Globus pallidus (tissue), 1 donor: ENCODE measurements at regions not wholly inside any gene's neighbourhood (a gene's known extent, or its start where the extent isn't known, plus 50 kb on each side); places are given as distances from the start of the nearest gene placed in this dataset.
A peak's percentile ranks its signal among the peaks of the same experiment; 100 is the strongest.
"Not testable (repeated sequence)": the region's sequence is repeated elsewhere in the genome, so short reads cannot be mapped to it uniquely, and the experiment has no call there.

Experiments used
- DNase-seq: peaks from one replicate; pipeline ENCODE4 v3.0.0-alpha.2; 2015; ENCODE audit warnings: low spot score

DNA sequence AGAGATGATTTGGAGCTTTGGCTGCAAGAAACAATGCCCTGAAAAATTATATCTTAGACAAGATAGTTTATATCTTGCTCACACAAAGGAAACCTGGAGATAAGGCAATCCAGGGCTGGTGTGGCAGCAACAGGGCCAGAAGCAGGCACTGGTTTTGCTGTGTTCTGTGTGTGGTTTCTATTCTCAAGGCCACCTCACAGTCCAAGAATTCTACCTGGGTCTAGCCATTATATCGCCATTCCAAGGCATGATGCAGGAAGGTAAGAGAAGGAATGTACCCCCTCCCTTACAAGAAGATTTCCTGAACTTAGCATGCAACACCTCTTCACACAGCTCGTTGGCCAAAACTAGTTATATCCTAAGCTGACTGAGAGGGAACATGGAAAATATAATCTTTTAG lies 74.5 kb upstream of the MEGF10 start:
- DNase-seq: no peak

DNA sequence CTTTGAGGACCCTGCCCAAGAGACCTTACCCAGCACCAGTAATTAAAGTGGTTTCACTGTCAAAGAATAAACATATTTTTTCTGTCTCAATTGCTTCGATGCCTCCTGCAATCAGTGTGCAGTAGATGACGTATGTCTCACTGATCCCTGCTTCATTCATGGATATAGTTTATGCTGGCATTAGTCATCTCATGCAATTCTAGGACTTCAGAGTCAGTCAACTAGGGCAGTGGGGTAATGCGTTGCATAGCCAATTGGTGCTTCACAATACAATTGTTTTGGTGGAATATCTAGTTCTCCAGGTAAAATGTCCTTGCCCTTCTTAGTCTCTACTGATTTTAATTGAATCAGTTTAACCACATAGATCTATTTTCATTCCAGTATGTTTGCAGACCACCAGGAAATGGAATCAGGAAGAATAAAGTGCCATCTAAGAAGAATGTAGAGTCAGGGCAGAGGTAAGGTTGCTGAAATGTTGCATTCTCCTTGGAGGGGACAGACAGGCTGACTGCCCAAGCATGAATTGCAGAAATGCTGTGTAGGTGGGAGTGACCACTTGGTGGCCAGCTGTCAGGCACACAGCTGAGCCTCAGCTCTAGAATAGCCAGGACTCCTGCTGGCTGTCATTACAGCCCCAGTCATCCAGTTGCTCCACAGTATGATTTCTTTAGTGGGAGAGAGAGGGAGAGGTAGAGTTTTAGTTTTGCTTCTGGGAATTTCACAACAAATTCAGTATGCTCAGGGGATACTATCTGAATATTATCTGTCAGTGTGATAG lies 73.5 kb upstream of the MEGF10 start:
- no peak for DNase-seq

DNA sequence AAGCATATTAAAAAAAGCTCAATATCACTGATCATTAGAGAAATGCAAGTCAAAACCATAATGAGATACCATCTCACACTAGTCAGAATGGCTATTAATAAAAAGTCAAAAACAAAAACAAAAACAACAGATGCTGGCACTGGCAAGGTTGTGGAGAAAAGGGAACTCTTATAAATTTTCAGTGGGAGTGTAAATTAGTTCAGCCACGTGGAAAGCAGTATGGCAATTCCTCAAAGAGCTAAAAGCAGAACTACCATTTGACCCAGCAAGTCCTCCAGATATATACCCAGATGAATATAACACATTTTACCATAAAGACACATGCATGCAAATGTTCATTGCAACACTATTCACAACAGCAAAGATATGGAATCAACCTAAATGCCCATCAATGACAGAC lies 68.7 kb upstream of the MEGF10 start:
- not testable (repeated sequence) for DNase-seq

DNA sequence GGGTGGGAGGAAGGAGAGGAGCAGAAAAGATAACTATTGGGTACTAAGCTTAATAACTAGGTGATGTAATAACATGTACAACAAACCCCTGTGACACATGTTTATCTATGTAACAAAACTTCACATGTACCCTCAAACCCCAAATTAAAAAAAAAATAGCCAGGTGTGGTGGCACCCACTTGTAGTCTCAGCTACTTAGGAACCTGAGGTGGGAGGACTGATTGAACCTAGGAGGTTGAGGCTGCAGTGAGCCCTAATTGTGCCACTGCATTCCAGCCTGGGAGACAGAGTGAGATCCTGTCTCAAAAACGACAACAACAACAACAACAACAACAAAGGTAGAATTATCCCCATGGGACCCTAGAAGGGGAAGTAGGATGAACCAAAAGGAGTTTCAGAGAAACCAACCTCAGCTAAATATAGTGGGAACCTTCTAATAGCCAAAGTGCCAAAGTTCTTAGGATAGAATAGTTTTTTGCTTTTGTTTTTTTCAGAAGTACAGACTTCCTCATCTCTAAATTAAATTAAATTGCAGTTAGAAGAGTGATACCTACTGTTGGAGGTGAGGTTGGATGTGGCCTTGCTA lies 67.9 kb upstream of the MEGF10 start:
- not testable (repeated sequence) for DNase-seq

DNA sequence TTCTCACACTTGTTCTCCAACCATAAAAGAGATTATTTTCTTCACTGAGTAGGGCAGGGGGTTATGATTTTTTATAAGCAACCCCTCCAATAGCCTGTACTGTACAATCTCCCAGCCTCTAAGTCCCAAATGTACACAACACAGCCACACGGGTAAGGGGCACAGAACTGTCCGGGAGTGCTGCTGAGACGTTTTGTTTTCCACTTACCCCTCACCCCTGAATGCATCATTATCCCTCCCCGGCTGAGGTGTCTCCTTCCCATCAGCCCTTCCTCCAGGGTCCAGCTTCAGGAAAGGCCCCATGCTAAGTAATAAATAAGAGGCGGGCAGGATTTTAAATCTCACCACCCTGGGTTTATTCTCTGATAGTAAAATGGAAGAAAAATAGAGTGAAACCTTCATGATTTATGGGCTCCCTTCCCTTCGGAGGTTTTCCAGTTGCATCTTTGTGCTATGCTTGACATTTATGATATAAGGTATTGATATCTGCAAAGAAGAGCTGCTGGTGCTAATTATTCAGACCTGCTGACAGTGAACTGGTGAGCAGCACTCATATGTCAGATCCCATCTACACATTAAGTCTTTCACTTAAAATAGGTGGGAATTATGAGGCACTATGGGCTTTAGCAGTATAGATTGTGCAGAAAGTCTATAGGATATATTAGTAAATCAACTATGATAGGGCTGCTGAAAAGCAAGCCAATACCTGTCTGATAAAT lies 67.2 kb upstream of the MEGF10 start:
- DNase-seq: no peak

DNA sequence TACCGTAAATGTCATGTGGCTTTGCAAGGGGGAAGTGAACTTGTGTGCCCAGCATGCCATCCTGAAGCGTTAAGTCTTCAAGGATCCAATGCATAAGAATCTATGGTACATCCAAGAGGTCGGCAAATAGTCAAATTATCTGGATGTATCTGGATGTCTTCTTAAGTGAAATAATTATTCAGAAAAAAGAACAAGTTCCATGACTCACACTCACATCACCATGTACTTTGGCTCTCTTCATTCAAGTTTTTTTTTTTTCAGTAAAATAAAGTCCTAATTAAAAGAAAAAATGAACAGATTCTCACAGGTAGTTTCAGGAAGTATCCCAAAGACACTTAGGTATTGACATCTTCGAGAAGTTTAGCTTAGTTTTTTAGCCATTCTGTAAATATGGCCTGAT lies 62.7 kb upstream of the MEGF10 start:
- no peak for DNase-seq

DNA sequence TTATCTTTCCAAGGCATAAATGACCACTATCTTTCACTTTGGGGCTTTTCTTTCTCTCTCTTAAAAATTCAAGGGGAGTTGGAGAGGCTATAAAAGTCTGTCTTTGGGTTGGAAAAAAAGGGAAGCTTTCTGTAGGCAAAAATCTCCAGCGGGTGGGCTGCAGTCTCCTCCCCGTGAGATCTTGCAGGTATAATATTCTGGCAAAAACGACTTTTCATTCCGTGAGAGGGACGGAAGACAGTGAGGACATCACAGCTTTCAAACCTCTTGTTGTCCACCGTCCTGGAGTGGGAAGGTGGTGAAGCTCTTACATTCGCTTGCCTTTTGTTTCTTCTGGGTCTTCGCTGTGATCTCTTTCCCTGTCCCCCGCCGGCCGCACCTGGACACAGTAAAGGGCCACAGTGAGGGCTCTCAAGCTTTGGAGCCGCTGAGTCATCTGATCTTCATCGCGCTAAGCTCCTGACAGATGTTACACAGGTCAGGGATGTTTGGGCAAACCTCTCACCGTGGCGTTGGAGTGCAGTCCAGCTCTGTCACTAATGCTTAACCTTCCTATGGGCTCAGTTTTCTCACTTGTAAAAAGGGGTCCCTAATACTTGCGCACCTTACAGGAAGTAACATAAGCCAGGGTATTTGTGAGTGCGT lies 61.9 kb upstream of the MEGF10 start:
- no peak for DNase-seq

DNA sequence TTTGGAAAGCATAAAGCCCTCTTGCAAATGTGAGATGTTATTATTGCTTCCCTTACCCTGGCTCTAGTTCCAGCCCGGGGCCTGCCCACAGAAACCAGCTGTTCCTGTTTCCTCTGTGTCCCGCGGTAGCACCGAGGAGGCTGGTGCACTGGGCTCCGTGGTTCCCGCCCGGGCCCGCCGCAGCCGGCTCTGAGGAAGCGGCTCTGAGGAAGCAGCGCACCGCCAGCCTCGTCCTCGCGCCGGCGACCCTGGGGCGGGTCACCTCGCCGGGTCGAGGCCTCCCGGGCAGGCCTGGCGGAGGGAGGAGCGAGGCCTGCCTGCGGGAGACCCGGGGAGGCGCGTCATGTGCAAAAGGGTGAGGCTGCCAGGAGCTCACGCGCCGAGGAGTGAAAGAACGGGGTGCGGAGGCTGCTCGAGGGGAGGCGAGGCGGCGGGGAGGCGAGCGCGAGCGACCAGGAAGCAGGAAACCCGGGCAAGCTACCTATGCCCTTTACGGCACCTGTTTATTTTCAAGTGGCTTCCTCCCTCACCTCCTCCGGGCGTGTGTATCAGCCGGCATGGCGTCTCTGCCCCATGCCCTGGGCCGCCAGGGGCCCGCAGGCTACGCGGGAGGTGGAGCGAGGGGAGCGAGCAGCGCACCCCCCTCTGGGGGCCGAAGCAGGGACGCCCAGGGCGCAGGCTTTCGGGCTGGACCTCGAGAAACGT lies 61.3 kb upstream of the MEGF10 start:
- peak; percentile 23 for DNase-seq

DNA sequence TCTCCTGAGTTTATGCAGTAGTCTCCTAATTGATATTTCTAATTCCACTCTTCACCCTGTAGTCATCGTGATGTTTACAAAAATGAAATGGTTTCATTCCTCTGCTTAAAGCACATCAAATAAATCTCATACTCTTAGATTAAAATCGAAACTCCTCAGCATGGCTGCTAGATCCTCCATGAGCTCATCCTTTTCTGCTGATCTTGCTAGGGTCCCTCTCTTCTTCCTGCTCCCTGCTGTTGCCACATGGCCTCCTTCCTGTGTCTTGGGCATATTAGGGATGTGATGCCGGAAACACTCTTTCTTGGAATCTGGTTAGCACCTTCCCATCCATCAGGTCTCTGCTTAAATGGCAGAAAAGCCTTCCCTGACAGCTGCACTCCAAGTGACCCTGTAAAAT lies 59.5 kb upstream of the MEGF10 start:
- DNase-seq: no peak

DNA sequence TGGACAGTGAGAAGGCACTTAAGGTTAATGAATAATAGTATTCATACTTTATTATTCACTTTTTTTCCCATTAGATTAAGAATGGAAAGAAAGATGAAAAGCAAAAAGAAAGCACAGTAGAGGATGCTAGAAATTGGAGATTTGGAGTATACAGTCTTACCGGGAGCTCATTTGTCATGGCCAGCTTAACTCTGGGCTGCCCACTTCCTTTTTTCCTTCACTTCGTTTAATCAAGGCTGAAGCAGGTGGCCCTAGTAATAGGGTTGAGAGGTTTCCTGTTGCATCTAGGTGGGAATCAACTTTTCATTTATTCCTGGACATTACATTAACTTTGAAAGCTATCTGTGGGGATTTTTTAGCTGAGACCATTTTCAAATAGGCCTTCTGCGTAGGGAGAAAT lies 57.0 kb upstream of the MEGF10 start:
- no peak for DNase-seq

DNA sequence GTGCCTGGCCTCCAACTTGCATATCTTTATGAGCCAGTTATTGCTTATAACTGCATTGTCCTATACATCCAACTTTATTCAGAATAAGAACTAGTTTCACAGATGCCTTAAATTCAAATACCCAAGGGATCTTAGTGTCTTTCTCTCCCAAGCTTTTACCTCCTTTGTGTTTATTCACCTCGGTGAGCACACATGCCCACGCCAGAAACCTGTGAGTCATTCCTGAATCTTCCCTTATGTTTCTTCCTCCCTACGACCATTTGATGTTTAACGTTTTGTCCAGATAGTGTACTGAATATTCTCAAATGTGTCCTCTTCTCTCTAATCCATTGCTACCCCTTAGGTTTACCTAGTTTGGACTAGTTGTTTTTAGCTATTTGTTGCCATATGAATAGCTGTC lies 55.5 kb upstream of the MEGF10 start:
- no peak for DNase-seq

DNA sequence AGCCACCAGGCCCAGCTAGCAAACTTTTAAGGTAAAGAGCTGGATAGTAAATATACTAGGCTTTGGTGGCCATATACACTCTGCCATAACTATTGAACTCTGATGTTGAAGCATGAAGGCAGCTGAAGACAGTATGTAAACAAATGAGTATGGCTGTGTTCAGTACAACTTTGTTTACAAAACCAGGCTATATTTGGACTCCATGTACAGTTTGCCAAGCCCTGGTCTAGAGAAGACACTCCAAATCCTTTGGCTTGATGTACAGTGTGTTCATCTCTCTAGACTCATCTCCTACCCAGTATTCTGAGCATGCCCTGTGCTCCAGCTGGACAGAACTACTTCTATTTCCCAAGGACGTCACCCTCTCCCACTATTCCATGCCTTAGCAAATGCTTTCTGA lies 54.3 kb upstream of the MEGF10 start:
- no peak for DNase-seq
